ENCODE measurements at regions not wholly inside any gene's neighbourhood (a gene's known extent, or its start where the extent isn't known, plus 50 kb on each side); places are given as distances from the start of the nearest gene placed in this dataset.

- DNase-seq (ENCODE audit: low spot score) = no peak
These were observed 139.8 kb upstream of the HNMT start for GRCh38 chr2:137824501-137824900.

GRCh38 chr2:137826373-137827372, 137.6 kb upstream of the HNMT start:
- no peak for DNase-seq (ENCODE audit: low spot score)

GRCh38 chr2:137828624-137829023, 135.6 kb upstream of the HNMT start:
- no peak for DNase-seq (ENCODE audit: low spot score)

- DNase-seq (ENCODE audit: low spot score) = no peak
These were observed 135.0 kb upstream of the HNMT start for GRCh38 chr2:137829251-137829650.

- DNase-seq (ENCODE audit: low spot score) = no peak
These were observed 129.4 kb upstream of the HNMT start for GRCh38 chr2:137834760-137835379.

- no peak for DNase-seq (ENCODE audit: low spot score)
These were observed 127.6 kb upstream of the HNMT start for GRCh38 chr2:137836671-137837070.

- DNase-seq (ENCODE audit: low spot score) = no peak
These were observed 126.4 kb upstream of the HNMT start for GRCh38 chr2:137837830-137838229.

GRCh38 chr2:137838255-137839092, 125.8 kb upstream of the HNMT start:
- no peak for DNase-seq (ENCODE audit: low spot score)

GRCh38 chr2:137842430-137842829, 121.8 kb upstream of the HNMT start:
- DNase-seq (ENCODE audit: low spot score) = no peak

GRCh38 chr2:137842952-137843351, 121.3 kb upstream of the HNMT start:
- DNase-seq (ENCODE audit: low spot score) = no peak

GRCh38 chr2:137845422-137845821, 118.9 kb upstream of the HNMT start:
- no peak for DNase-seq (ENCODE audit: low spot score)

- DNase-seq (ENCODE audit: low spot score) = no peak
These were observed 117.3 kb upstream of the HNMT start for GRCh38 chr2:137846993-137847392.

- no peak for DNase-seq (ENCODE audit: low spot score)
These were observed 116.8 kb upstream of the HNMT start for GRCh38 chr2:137847443-137847842.

GRCh38 chr2:137857881-137858280, 106.4 kb upstream of the HNMT start:
- no peak for DNase-seq (ENCODE audit: low spot score)

GRCh38 chr2:137862651-137863050, 101.6 kb upstream of the HNMT start:
- no peak for DNase-seq (ENCODE audit: low spot score)

- peak; percentile 58 for DNase-seq (ENCODE audit: low spot score)
These were observed 98.2 kb upstream of the HNMT start for GRCh38 chr2:137865954-137866540.

- DNase-seq (ENCODE audit: low spot score) = no peak
These were observed 93.6 kb upstream of the HNMT start for GRCh38 chr2:137870682-137871081.

- DNase-seq (ENCODE audit: low spot score) = no peak
These were observed 91.7 kb upstream of the HNMT start for GRCh38 chr2:137872577-137872976.

- no peak for DNase-seq (ENCODE audit: low spot score)
These were observed 90.6 kb upstream of the HNMT start for GRCh38 chr2:137873536-137874244.

- no peak for DNase-seq (ENCODE audit: low spot score)
These were observed 85.2 kb upstream of the HNMT start for GRCh38 chr2:137879121-137879520.

- DNase-seq (ENCODE audit: low spot score) = no peak
These were observed 82.6 kb upstream of the HNMT start for GRCh38 chr2:137881711-137882110.
